Body of pancreas (tissue), 4 donors: ENCODE measurements at regions not wholly inside any gene's neighbourhood (a gene's known extent, or its start where the extent isn't known, plus 50 kb on each side); places are given as distances from the start of the nearest gene placed in this dataset.

Source experiments
- POLR2A ChIP-seq, 3 donors: fragments of 450-650 bp; IDR thresholded peaks; one replicate each; pipeline ENCODE4 v1.6.1; 2016; ENCODE audit warnings: antibody characterized with exemption in 3 of 3, mild to moderate bottlenecking in 2 of 3
- TF ChIP-seq, protein P1 (sequence below), 7 experiments: fragments of 450-650 bp in 4 of 7; fragments of 200-600 bp in 3 of 7; sonication (generic) in 3 of 7; IDR thresholded peaks; one replicate each; pipeline ENCODE4 v1.5.1; 2016 to 2019; ENCODE audit warnings: antibody characterized with exemption in 7 of 7

DNA sequence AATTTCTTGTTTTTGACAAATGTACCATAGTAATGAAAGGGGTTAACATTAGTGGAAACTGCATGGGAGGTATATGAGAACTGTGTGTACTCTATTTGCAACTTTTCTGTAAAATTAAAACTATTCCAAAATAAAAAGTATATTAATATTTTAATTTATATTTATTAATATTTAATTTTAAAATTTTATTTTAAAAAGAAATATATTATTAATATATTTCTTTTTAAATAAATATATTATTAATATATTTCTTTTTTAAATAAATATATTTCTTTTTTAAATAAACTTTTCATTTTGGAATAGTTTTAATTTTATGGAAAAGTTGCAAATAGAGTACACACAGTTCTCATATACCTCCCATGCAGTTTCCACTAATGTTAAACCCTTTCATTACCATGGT is 101.1 kb upstream of the SLC7A1 start:
- TF ChIP-seq, protein P1, sequence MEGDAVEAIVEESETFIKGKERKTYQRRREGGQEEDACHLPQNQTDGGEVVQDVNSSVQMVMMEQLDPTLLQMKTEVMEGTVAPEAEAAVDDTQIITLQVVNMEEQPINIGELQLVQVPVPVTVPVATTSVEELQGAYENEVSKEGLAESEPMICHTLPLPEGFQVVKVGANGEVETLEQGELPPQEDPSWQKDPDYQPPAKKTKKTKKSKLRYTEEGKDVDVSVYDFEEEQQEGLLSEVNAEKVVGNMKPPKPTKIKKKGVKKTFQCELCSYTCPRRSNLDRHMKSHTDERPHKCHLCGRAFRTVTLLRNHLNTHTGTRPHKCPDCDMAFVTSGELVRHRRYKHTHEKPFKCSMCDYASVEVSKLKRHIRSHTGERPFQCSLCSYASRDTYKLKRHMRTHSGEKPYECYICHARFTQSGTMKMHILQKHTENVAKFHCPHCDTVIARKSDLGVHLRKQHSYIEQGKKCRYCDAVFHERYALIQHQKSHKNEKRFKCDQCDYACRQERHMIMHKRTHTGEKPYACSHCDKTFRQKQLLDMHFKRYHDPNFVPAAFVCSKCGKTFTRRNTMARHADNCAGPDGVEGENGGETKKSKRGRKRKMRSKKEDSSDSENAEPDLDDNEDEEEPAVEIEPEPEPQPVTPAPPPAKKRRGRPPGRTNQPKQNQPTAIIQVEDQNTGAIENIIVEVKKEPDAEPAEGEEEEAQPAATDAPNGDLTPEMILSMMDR (IDR thresholded peaks at IDR 0.05) = no peak
- no peak for TF ChIP-seq POLR2A (IDR thresholded peaks at IDR 0.05)
